Choroid plexus epithelial cell (primary cell): ENCODE measurements at regions not wholly inside any gene's neighbourhood (a gene's known extent, or its start where the extent isn't known, plus 50 kb on each side); places are given as distances from the start of the nearest gene placed in this dataset.

ENCODE experiments used
- DNase-seq: peaks from one replicate; pipeline ENCODE4 v3.0.0-alpha.2; 2010; ENCODE audit warnings: low read depth
- H3K4me3 ChIP-seq: 2 replicates; pipeline ENCODE4 v1.5.1; 2011; ENCODE audit warnings: low read depth, mild to moderate bottlenecking, control low read depth, low read length, moderate library complexity
- CTCF ChIP-seq: conservative IDR thresholded peaks from 2 replicates; pipeline ENCODE4 v1.5.1; 2011; ENCODE audit warnings: low read depth, mild to moderate bottlenecking, control low read depth, inconsistent platforms, low read length, moderate library complexity

- no peak for DNase-seq
- H3K4me3 ChIP-seq, result no peak overlapping the region
- no peak for TF ChIP-seq CTCF
Measured at GRCh38 chr2:122491011-122491410, 735.6 kb downstream of the TSN start.

- no peak overlapping the region for H3K4me3 ChIP-seq
- no peak for DNase-seq
- no peak for TF ChIP-seq CTCF
Measured at GRCh38 chr2:122500316-122501105, 745.1 kb downstream of the TSN start.

DNA sequence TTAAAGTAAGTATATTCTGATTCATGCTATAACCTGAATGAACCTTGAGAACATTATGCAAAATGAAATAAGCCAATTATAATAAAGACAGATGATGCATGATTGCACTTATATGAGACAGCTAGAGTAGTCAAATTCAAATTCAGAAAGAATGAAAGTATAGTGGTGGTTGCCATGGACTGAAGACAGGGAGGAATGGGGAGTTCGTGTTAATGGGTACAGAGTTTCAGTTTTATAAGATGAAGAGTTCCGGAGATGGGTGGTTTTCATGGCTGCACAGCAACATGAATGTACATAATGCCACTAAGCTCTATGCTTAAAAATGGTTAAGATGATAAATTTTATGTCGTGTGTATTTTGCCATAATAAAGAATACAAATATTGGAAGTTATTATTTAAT is 751.2 kb downstream of the TSN start:
- H3K4me3 ChIP-seq, result no peak overlapping the region
- no peak for TF ChIP-seq CTCF
- DNase-seq, result no peak

GRCh38 chr2:122507261-122507660 is 751.8 kb downstream of the TSN start:
- no peak overlapping the region for H3K4me3 ChIP-seq
- TF ChIP-seq CTCF, result no peak
- no peak for DNase-seq

DNA sequence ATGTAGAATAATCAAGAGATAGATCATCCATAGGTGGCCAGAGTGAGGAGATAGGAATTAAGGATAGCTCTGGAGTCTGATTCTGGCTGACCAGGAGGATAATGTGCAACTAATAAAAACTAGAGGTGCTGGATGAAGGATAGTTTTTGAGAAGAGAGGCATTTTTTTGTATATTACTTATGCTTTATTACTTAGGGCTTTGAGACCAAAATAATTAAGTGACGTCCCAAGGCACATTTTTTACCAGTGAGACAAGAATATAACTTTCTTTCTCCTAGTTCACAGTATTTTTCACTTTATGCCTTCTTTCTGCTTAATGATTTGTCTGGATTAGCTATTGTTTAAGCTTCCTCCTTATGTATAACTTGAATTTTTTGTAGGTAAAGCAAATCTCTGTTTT is 756.6 kb downstream of the TSN start:
- H3K4me3 ChIP-seq, result no peak overlapping the region
- DNase-seq, result no peak
- no peak for TF ChIP-seq CTCF

DNA sequence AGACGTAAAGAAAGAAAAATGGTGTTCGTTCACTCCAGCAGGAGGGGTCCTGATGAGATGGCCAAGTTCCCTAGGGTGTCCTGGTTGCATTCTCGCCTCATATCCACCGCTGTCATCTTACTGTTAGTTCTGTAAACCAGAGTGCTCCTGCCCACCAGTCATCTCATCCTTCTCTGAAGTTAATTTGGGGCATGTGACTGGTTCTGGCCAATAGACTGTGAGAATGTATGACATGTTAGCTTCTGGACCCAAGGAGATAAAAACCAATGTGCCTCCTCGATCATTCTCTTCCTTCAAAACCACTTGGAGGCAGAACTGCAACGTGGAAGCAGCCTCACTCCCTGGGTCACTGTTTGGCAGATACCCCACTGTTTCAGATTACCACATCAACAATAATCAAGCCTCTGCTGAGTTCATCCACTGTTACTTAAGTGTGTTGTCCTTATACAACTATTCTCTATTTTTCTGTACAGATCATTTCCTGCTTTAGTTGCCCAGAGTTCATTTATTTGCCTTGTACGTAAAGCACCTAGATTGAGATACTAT is 759.1 kb downstream of the TSN start:
- TF ChIP-seq CTCF, result no peak
- no peak overlapping the region for H3K4me3 ChIP-seq
- peak; percentile 54 for DNase-seq
